Hepatocyte (in vitro differentiated cells): ENCODE measurements at regions not wholly inside any gene's neighbourhood (a gene's known extent, or its start where the extent isn't known, plus 50 kb on each side); places are given as distances from the start of the nearest gene placed in this dataset.

Experiments
- CTCF ChIP-seq: fragments of 200-600 bp; sonication (generic); IDR thresholded peaks from 2 replicates; pipeline ENCODE4 v1.5.1; 2016; ENCODE audit warnings: antibody characterized with exemption, mild to moderate bottlenecking; ENCODE audit not compliant: poor library complexity
- EZH2 ChIP-seq: fragments of 200-600 bp; sonication (generic); IDR thresholded peaks from 2 replicates; pipeline ENCODE4 v1.6.1; 2016; ENCODE audit warnings: antibody characterized with exemption, mild to moderate bottlenecking, borderline replicate concordance

GRCh38 chr3:3594986-3595385 is 204.2 kb upstream of the LRRN1 start:
- TF ChIP-seq CTCF = no peak
- no peak for TF ChIP-seq EZH2
